ENCODE measurements at regions not wholly inside any gene's neighbourhood (a gene's known extent, or its start where the extent isn't known, plus 50 kb on each side); places are given as distances from the start of the nearest gene placed in this dataset.

DNA sequence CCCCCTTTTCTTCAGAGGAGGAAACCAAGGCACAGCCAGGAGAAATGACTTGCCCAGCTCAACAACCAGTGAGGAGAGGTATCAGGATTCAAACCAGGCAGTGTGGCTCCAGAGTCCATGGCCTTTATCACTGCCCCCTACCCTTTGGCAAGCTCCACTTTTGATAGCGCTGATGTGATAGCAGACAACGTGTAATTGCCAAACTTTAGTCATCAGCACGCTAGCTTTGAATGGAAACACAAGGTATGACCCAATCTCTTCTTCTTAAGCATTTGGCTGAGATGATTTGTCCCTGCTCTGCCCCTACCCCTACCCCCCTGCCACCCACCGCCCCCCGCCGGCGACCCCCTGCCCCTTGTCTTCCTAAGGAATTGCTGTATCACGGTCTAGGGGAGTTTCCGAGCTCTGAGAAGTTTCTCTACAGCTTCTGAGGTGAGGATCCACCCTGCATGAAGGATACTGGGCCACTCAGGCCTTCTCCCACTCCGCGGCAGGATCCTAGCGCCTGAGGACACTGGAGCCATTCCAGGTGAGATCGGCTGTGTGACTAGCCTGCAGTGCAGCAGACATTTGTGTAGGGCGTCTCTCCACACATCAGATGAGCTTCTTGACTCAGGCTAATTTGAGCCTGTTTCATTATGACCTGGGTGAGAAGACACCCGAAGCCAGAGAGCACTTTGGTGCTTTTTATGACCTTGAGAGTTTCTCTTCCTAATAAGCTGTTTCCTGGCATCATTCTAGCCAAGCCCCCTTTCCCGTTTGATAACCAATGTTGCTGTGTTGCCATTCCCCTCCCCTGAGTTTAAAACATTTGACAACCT is 75.1 kb upstream of the MAP4K4 start:
- DNase-seq (ENCODE audit: low read depth) (no peak), FAIRE-seq (no peak)
- Histone ChIP-seq H3K79me2 (ENCODE audit: insufficient read depth, low read length) (no peaks in the 10 kb centered on the region), H3K27ac (ENCODE audit: low read depth, low read length) (no peak overlapping the region), H3K27me3 (ENCODE audit: insufficient read depth, low read length) (no peaks in the 10 kb centered on the region), H4K20me1 (ENCODE audit: insufficient read depth, low read length) (no peaks in the 10 kb centered on the region), H3K4me3 (ENCODE audit: insufficient read depth, low read depth, low read length) (no peak overlapping the region), H3K9me3 (ENCODE audit: insufficient read depth, low read depth, low read length) (no peaks in the 10 kb centered on the region), H3K36me3 (ENCODE audit: insufficient read depth, low read length) (no peaks in the 10 kb centered on the region), H3K4me2 (ENCODE audit: low read length) (no peak overlapping the region), H3K9ac (ENCODE audit: low read length) (no peak overlapping the region), H2AFZ (ENCODE audit: low read depth, low read length) (no peak overlapping the region), H3K4me1 (ENCODE audit: insufficient read depth, low read length) (peaks cover 7% of the 10 kb centered on the region)
- H3K27me3 Mint-ChIP-seq (ENCODE audit: low read depth, unreplicated experiment) = peaks cover 17% of the 10 kb centered on the region
- peaks cover 2% of the 10 kb centered on the region for H3K9me3 Mint-ChIP-seq (ENCODE audit: unreplicated experiment)
- no peak overlapping the region for H3K4me3 Mint-ChIP-seq (ENCODE audit: unreplicated experiment)
- TF ChIP-seq, protein P1, sequence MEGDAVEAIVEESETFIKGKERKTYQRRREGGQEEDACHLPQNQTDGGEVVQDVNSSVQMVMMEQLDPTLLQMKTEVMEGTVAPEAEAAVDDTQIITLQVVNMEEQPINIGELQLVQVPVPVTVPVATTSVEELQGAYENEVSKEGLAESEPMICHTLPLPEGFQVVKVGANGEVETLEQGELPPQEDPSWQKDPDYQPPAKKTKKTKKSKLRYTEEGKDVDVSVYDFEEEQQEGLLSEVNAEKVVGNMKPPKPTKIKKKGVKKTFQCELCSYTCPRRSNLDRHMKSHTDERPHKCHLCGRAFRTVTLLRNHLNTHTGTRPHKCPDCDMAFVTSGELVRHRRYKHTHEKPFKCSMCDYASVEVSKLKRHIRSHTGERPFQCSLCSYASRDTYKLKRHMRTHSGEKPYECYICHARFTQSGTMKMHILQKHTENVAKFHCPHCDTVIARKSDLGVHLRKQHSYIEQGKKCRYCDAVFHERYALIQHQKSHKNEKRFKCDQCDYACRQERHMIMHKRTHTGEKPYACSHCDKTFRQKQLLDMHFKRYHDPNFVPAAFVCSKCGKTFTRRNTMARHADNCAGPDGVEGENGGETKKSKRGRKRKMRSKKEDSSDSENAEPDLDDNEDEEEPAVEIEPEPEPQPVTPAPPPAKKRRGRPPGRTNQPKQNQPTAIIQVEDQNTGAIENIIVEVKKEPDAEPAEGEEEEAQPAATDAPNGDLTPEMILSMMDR (IDR thresholded peaks at IDR 0.05; ENCODE audit: insufficient read depth, low read depth, low read length) = no peak
- no peak for TF ChIP-seq EZH2 (IDR thresholded peaks at IDR 0.05; ENCODE audit: insufficient read depth, low read length)
- H3K36me3 Mint-ChIP-seq (ENCODE audit: low read depth, unreplicated experiment) = peaks cover 4% of the 10 kb centered on the region
- peaks cover 10% of the 10 kb centered on the region for H3K4me1 Mint-ChIP-seq (ENCODE audit: low read depth, unreplicated experiment)
- no peak overlapping the region for H3K27ac Mint-ChIP-seq (ENCODE audit: unreplicated experiment)

DNA sequence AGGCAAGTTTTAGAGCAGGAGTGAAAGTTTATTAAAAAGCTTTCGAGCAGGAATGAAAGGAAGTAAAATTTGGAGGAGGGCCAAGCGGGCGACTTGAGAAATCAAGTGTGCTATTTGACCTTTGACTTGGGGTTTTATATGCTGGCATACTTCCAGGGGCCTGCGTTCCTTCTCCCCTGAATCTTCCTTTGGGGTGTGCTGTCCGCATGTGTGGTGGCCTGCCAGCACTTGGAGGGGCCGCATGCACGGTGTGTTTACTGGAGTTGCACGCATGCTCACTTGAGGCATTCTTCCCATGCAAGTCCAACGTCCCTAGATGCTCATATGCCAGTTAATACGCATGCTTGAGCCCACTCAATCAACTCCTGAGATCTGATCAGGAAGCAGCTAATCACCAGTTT is 78.3 kb upstream of the MAP4K4 start:
- no peaks in the 10 kb centered on the region for H3K27me3 ChIP-seq (ENCODE audit: insufficient read depth, low read length)
- Mint-ChIP-seq H3K36me3 (ENCODE audit: low read depth, unreplicated experiment) (peaks cover 2% of the 10 kb centered on the region), H3K4me3 (ENCODE audit: unreplicated experiment) (no peak overlapping the region), H3K27me3 (ENCODE audit: low read depth, unreplicated experiment) (peaks cover 12% of the 10 kb centered on the region), H3K9me3 (ENCODE audit: unreplicated experiment) (peaks cover 2% of the 10 kb centered on the region), H3K27ac (ENCODE audit: unreplicated experiment) (no peak overlapping the region), H3K4me1 (ENCODE audit: low read depth, unreplicated experiment) (peaks cover 15% of the 10 kb centered on the region)
- H3K27ac ChIP-seq (ENCODE audit: low read depth, low read length) = no peak overlapping the region
- TF ChIP-seq, protein P1 (IDR thresholded peaks at IDR 0.05; ENCODE audit: insufficient read depth, low read depth, low read length) = no peak
- no peak for TF ChIP-seq EZH2 (IDR thresholded peaks at IDR 0.05; ENCODE audit: insufficient read depth, low read length)
- peaks cover 12% of the 10 kb centered on the region for H3K4me1 ChIP-seq (ENCODE audit: insufficient read depth, low read length)
- H3K9me3 ChIP-seq (ENCODE audit: insufficient read depth, low read depth, low read length) = no peaks in the 10 kb centered on the region
- no peak overlapping the region for H3K4me2 ChIP-seq (ENCODE audit: low read length)
- no peak overlapping the region for H2AFZ ChIP-seq (ENCODE audit: low read depth, low read length)
- FAIRE-seq = no peak
- H3K4me3 ChIP-seq (ENCODE audit: insufficient read depth, low read depth, low read length) = no peak overlapping the region
- no peaks in the 10 kb centered on the region for H3K36me3 ChIP-seq (ENCODE audit: insufficient read depth, low read length)
- no peak overlapping the region for H3K9ac ChIP-seq (ENCODE audit: low read length)
- H3K79me2 ChIP-seq (ENCODE audit: insufficient read depth, low read length) = no peaks in the 10 kb centered on the region
- peak; percentile 9 for DNase-seq (ENCODE audit: low read depth)
- no peaks in the 10 kb centered on the region for H4K20me1 ChIP-seq (ENCODE audit: insufficient read depth, low read length)

DNA sequence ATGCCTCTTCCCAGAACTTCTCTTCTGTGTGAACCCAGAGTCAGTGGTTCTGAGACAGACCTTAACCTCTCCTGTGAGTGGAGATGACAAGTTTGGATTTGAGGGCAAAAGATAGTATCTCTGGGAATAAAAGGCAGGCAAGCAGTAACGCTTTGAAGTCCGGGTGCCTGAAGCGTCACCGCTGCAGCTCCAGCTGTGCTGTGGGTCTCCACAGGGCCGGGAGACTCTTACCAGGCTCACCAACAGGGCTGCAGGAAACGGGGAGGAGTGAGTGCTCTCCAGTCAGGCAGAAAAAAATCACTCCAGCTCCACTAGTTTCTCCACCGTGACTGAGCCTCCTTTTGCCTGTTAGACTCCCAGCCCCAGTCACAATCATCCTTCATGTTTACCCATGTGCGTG is 79.7 kb upstream of the MAP4K4 start:
- Mint-ChIP-seq H3K4me3 (ENCODE audit: unreplicated experiment) (no peak overlapping the region), H3K4me1 (ENCODE audit: low read depth, unreplicated experiment) (peaks cover 15% of the 10 kb centered on the region), H3K36me3 (ENCODE audit: low read depth, unreplicated experiment) (peaks cover 2% of the 10 kb centered on the region), H3K9me3 (ENCODE audit: unreplicated experiment) (peaks cover 2% of the 10 kb centered on the region), H3K27me3 (ENCODE audit: low read depth, unreplicated experiment) (peaks cover 8% of the 10 kb centered on the region), H3K27ac (ENCODE audit: unreplicated experiment) (no peak overlapping the region)
- DNase-seq (ENCODE audit: low read depth) = peak; percentile 41
- Histone ChIP-seq H4K20me1 (ENCODE audit: insufficient read depth, low read length) (no peaks in the 10 kb centered on the region), H3K9me3 (ENCODE audit: insufficient read depth, low read depth, low read length) (no peaks in the 10 kb centered on the region), H3K4me1 (ENCODE audit: insufficient read depth, low read length) (peaks cover 12% of the 10 kb centered on the region), H3K4me2 (ENCODE audit: low read length) (peak overlapping the region; percentile 75), H3K9ac (ENCODE audit: low read length) (no peak overlapping the region), H3K27me3 (ENCODE audit: insufficient read depth, low read length) (no peaks in the 10 kb centered on the region), H3K79me2 (ENCODE audit: insufficient read depth, low read length) (no peaks in the 10 kb centered on the region), H3K27ac (ENCODE audit: low read depth, low read length) (no peak overlapping the region), H3K36me3 (ENCODE audit: insufficient read depth, low read length) (no peaks in the 10 kb centered on the region), H3K4me3 (ENCODE audit: insufficient read depth, low read depth, low read length) (no peak overlapping the region), H2AFZ (ENCODE audit: low read depth, low read length) (peak overlapping the region; percentile 38)
- FAIRE-seq = no peak
- TF ChIP-seq, protein P1 (IDR thresholded peaks at IDR 0.05; ENCODE audit: insufficient read depth, low read depth, low read length) = no peak
- no peak for TF ChIP-seq EZH2 (IDR thresholded peaks at IDR 0.05; ENCODE audit: insufficient read depth, low read length)

Measured in astrocyte (in vitro differentiated cells and primary cell).